Loucy (cell line): ENCODE measurements at regions not wholly inside any gene's neighbourhood (a gene's known extent, or its start where the extent isn't known, plus 50 kb on each side); places are given as distances from the start of the nearest gene placed in this dataset.

Experiments
- H2AFZ ChIP-seq: fragments of 200-600 bp; sonication (generic); 2 replicates; pipeline ENCODE4 v1.6.0; 2016; ENCODE audit warnings: antibody characterized with exemption, mild to moderate bottlenecking, low read length, moderate library complexity
- H3F3A ChIP-seq: fragments of 200-600 bp; 2 replicates; pipeline ENCODE4 v1.6.0; 2016; ENCODE audit warnings: antibody characterized with exemption, low read depth, mild to moderate bottlenecking
- H3K27me3 ChIP-seq: fragments of 200-600 bp; sonication (generic); 2 replicates; pipeline ENCODE4 v1.6.1; 2014; ENCODE audit warnings: low read length, mild to moderate bottlenecking; ENCODE audit not compliant: insufficient read depth, poor library complexity, severe bottlenecking
- H3K36me3 ChIP-seq: fragments of 200-600 bp; sonication (generic); 2 replicates; pipeline ENCODE4 v1.6.1; 2016; ENCODE audit warnings: low read length; ENCODE audit not compliant: insufficient read depth
- H3K4me1 ChIP-seq: fragments of 200-600 bp; sonication (generic); 2 replicates; pipeline ENCODE4 v1.5.1; 2014; ENCODE audit warnings: low read length, mild to moderate bottlenecking; ENCODE audit not compliant: insufficient read depth, poor library complexity, severe bottlenecking
- H3K4me2 ChIP-seq: fragments of 200-600 bp; sonication (generic); 2 replicates; pipeline ENCODE4 v1.6.0; 2014; ENCODE audit warnings: antibody characterized with exemption, low read length, low read depth, mild to moderate bottlenecking; ENCODE audit not compliant: poor library complexity, severe bottlenecking
- H3K4me3 ChIP-seq: fragments of 200-600 bp; sonication (generic); 2 replicates; pipeline ENCODE4 v1.5.1; 2014; ENCODE audit warnings: low read length, mild to moderate bottlenecking, mixed read lengths; ENCODE audit not compliant: poor library complexity, severe bottlenecking
- H3K79me2 ChIP-seq: fragments of 200-600 bp; sonication (generic); 2 replicates; pipeline ENCODE4 v1.6.1; 2014; ENCODE audit warnings: low read length; ENCODE audit not compliant: insufficient read depth
- H3K9ac ChIP-seq: fragments of 200-600 bp; sonication (generic); 2 replicates; pipeline ENCODE4 v1.6.0; 2014; ENCODE audit warnings: mild to moderate bottlenecking, low read depth, low read length, moderate library complexity; ENCODE audit not compliant: poor library complexity, severe bottlenecking
- H3K9me2 ChIP-seq: fragments of 200-600 bp; sonication (generic); replicated peaks from 2 replicates; pipeline ENCODE4 v1.6.1; 2016; ENCODE audit warnings: low read depth, low read length, mixed read lengths
- H3K9me3 ChIP-seq: fragments of 200-600 bp; sonication (generic); 2 replicates; pipeline ENCODE4 v1.6.1; 2014; ENCODE audit warnings: mild to moderate bottlenecking, antibody characterized with exemption, low read length, low read depth; ENCODE audit not compliant: insufficient read depth
- H4K20me1 ChIP-seq: fragments of 200-600 bp; sonication (generic); 2 replicates; pipeline ENCODE4 v1.6.0; 2014; ENCODE audit warnings: antibody characterized with exemption, low read length, mild to moderate bottlenecking; ENCODE audit not compliant: insufficient read depth, poor library complexity, severe bottlenecking
- CTCF ChIP-seq: fragments of 200-600 bp; sonication (generic); conservative IDR thresholded peaks from 2 replicates; pipeline ENCODE4 v1.5.1; 2014; ENCODE audit warnings: mild to moderate bottlenecking, antibody characterized with exemption, low read length
- EZH2phosphoT487 ChIP-seq: fragments of 200-600 bp; IDR thresholded peaks from 2 replicates; pipeline ENCODE4 v1.6.1; 2018; ENCODE audit warnings: antibody characterized with exemption, mild to moderate bottlenecking, moderate library complexity, borderline replicate concordance

- H3K79me2 ChIP-seq, result no peaks in the 10 kb centered on the region
- H3K4me1 ChIP-seq, result peaks cover 8% of the 10 kb centered on the region
- no peaks in the 10 kb centered on the region for H3K9me3 ChIP-seq
- H3K4me3 ChIP-seq, result no peak overlapping the region
- no peak overlapping the region for H3K4me2 ChIP-seq
- no peaks in the 10 kb centered on the region for H3K9me2 ChIP-seq
- no peak overlapping the region for H2AFZ ChIP-seq
- no peaks in the 10 kb centered on the region for H3F3A ChIP-seq
- peaks cover 50% of the 10 kb centered on the region for H3K27me3 ChIP-seq
- H3K36me3 ChIP-seq, result no peaks in the 10 kb centered on the region
- H3K9ac ChIP-seq, result no peak overlapping the region
- no peaks in the 10 kb centered on the region for H4K20me1 ChIP-seq
- TF ChIP-seq EZH2phosphoT487, result no peak
- no peak for TF ChIP-seq CTCF
Measured at GRCh38 chr9:13975611-13976290, 338.2 kb downstream of the NFIB start.

GRCh38 chr9:13974891-13975290 is 339.1 kb downstream of the NFIB start:
- Histone ChIP-seq H2AFZ (no peak overlapping the region), H3K27me3 (peaks cover 58% of the 10 kb centered on the region), H4K20me1 (no peaks in the 10 kb centered on the region), H3K9me2 (no peaks in the 10 kb centered on the region), H3F3A (no peaks in the 10 kb centered on the region), H3K4me2 (no peak overlapping the region), H3K79me2 (no peaks in the 10 kb centered on the region), H3K4me3 (no peak overlapping the region), H3K36me3 (no peaks in the 10 kb centered on the region), H3K4me1 (peaks cover 8% of the 10 kb centered on the region), H3K9ac (no peak overlapping the region), H3K9me3 (no peaks in the 10 kb centered on the region)
- TF ChIP-seq EZH2phosphoT487, result no peak
- no peak for TF ChIP-seq CTCF

- Histone ChIP-seq H3K9ac (no peak overlapping the region), H3K9me3 (no peaks in the 10 kb centered on the region), H4K20me1 (no peaks in the 10 kb centered on the region), H3K9me2 (no peaks in the 10 kb centered on the region), H3K36me3 (no peaks in the 10 kb centered on the region), H3K4me3 (no peak overlapping the region), H2AFZ (no peak overlapping the region), H3K4me2 (no peak overlapping the region), H3F3A (no peaks in the 10 kb centered on the region), H3K27me3 (peaks cover 69% of the 10 kb centered on the region), H3K79me2 (no peaks in the 10 kb centered on the region), H3K4me1 (peaks cover 8% of the 10 kb centered on the region)
- TF ChIP-seq EZH2phosphoT487, result no peak
- no peak for TF ChIP-seq CTCF
Measured at GRCh38 chr9:13971966-13972655, 341.8 kb downstream of the NFIB start.
